IMR-90 (cell line): ENCODE measurements at regions not wholly inside any gene's neighbourhood (a gene's known extent, or its start where the extent isn't known, plus 50 kb on each side); places are given as distances from the start of the nearest gene placed in this dataset.

Experiments
- ATAC-seq: fragments of 200-7000 bp; cut with Tn5 transposase; 2 replicates; pipeline ENCODE4 v1.9.1; 2020; ENCODE audit warnings: low read depth, mild to moderate bottlenecking, moderate library complexity
- BruUV-seq: library from RNA; stranded (reverse); fragments of 400-500 nt; replicated peaks from 2 replicates; lab custom pipeline; 2021; lab: Mats Ljungman, UMichigan
- CTCF ChIA-PET: fragments of 300-600 bp; formaldehyde crosslinking; extraction: SDS; loops from one replicate; lab custom pipeline; 2021; ENCODE audit warnings: antibody characterized with exemption; lab: Yijun Ruan, JAX
- POLR2A ChIA-PET: fragments of 300-600 bp; sonication (Branson Sonifier 250); formaldehyde crosslinking; loops from one replicate; lab custom pipeline; 2022; ENCODE audit warnings: antibody characterized with exemption; ENCODE audit not compliant: unreplicated experiment; lab: Charles Lee
- DNase-seq: peaks from one replicate; pipeline ENCODE4 v3.0.0; 2013
- H2AFZ ChIP-seq: replicated peaks from 2 replicates; pipeline ENCODE3; 2013; ENCODE audit warnings: low read length, mild to moderate bottlenecking; ENCODE audit not compliant: poor library complexity
- H2AK5ac ChIP-seq: 2 replicates; pipeline ENCODE4 v1.6.1; 2013; ENCODE audit warnings: low read depth, low read length, inconsistent platforms
- H2AK9ac ChIP-seq: replicated peaks from 2 replicates; pipeline ENCODE3; 2013; ENCODE audit warnings: mild to moderate bottlenecking, low read depth, low read length, moderate library complexity; ENCODE audit not compliant: poor library complexity
- H2BK120ac ChIP-seq: 2 replicates; pipeline ENCODE4 v1.6.1; 2013; ENCODE audit warnings: low read depth, low read length, inconsistent platforms
- H2BK15ac ChIP-seq: 3 replicates; pipeline ENCODE4 v1.6.1; 2013; ENCODE audit warnings: low read depth, low read length, inconsistent platforms
- H2BK20ac ChIP-seq: 2 replicates; pipeline ENCODE4 v1.6.1; 2013; ENCODE audit warnings: low read depth, mild to moderate bottlenecking, inconsistent platforms, low read length, moderate library complexity
- H2BK5ac ChIP-seq: 2 replicates; pipeline ENCODE4 v1.6.1; 2013; ENCODE audit warnings: mild to moderate bottlenecking, low read depth, low read length, inconsistent platforms; ENCODE audit not compliant: poor library complexity, severe bottlenecking
- H3K14ac ChIP-seq: replicated peaks from 2 replicates; pipeline ENCODE4 v1.6.1; 2013; ENCODE audit warnings: low read depth, low read length, inconsistent platforms
- H3K18ac ChIP-seq: 2 replicates; pipeline ENCODE4 v1.6.1; 2013; ENCODE audit warnings: low read depth, low read length, control low read depth
- H3K23ac ChIP-seq: 2 replicates; pipeline ENCODE4 v1.6.1; 2013; ENCODE audit warnings: low read depth, low read length, inconsistent platforms
- H3K27ac ChIP-seq: 2 replicates; pipeline ENCODE4 v1.5.1; 2013; ENCODE audit warnings: mild to moderate bottlenecking, control low read depth, low read length; ENCODE audit not compliant: insufficient read depth
- H3K27me3 ChIP-seq: 2 replicates; pipeline ENCODE4 v1.6.1; 2013; ENCODE audit warnings: low read length; ENCODE audit not compliant: control insufficient read depth, insufficient read depth
- H3K36me3 ChIP-seq: 2 replicates; pipeline ENCODE4 v1.6.1; 2013; ENCODE audit warnings: low read length, mixed read lengths; ENCODE audit not compliant: control insufficient read depth, insufficient read depth
- H3K4ac ChIP-seq: 2 replicates; pipeline ENCODE4 v1.6.1; 2013; ENCODE audit warnings: low read depth, low read length, inconsistent platforms
- H3K4me1 ChIP-seq: 2 replicates; pipeline ENCODE4 v1.6.1; 2013; ENCODE audit warnings: low read length, mixed read lengths; ENCODE audit not compliant: control insufficient read depth, insufficient read depth
- H3K4me2 ChIP-seq: 2 replicates; pipeline ENCODE4 v1.6.1; 2013; ENCODE audit warnings: low read depth, mild to moderate bottlenecking, control low read depth, low read length, moderate library complexity
- H3K4me3 ChIP-seq: 2 replicates; pipeline ENCODE4 v1.5.1; 2013; ENCODE audit warnings: low read depth, mild to moderate bottlenecking, control low read depth, low read length, moderate library complexity; ENCODE audit not compliant: insufficient read depth
- H3K56ac ChIP-seq: 2 replicates; pipeline ENCODE4 v1.6.1; 2013; ENCODE audit warnings: low read length, inconsistent platforms; ENCODE audit not compliant: insufficient read depth; ENCODE audit errors: extremely low read depth
- H3K79me1 ChIP-seq, 2 experiments: 2 replicates each; pipeline ENCODE4 v1.6.1; 2013; ENCODE audit warnings: low read length in 2 of 2, inconsistent platforms in 1 of 2, low read depth in 1 of 2
- H3K9ac ChIP-seq: 2 replicates; pipeline ENCODE4 v1.6.1; 2013; ENCODE audit warnings: low read depth, low read length, control low read depth
- H3K9me1 ChIP-seq: 2 replicates; pipeline ENCODE4 v1.6.1; 2013; ENCODE audit warnings: low read length, inconsistent platforms; ENCODE audit not compliant: insufficient read depth
- H3K9me3 ChIP-seq: 2 replicates; pipeline ENCODE4 v1.6.1; 2013; ENCODE audit warnings: low read length; ENCODE audit not compliant: control insufficient read depth, insufficient read depth
- H4K20me1 ChIP-seq: 2 replicates; pipeline ENCODE4 v1.6.1; 2013; ENCODE audit warnings: low read length, inconsistent platforms; ENCODE audit not compliant: insufficient read depth
- H4K5ac ChIP-seq: 2 replicates; pipeline ENCODE4 v1.6.1; 2013; ENCODE audit warnings: mild to moderate bottlenecking, low read depth, low read length, control low read depth
- H4K8ac ChIP-seq, 2 experiments: 2 replicates each; pipeline ENCODE4 v1.6.1; 2013; ENCODE audit warnings: low read depth in 2 of 2, low read length in 2 of 2, control low read depth in 1 of 2, inconsistent platforms in 1 of 2
- H4K91ac ChIP-seq: 2 replicates; pipeline ENCODE4 v1.6.1; 2013; ENCODE audit warnings: low read depth, low read length, inconsistent platforms; ENCODE audit not compliant: insufficient read depth
- CEBPB ChIP-seq: IDR thresholded peaks from 2 replicates; pipeline ENCODE4 v1.6.1; 2012; ENCODE audit warnings: low read depth, low read length, improper control_type of control experiment
- MAFK ChIP-seq: IDR thresholded peaks from 2 replicates; pipeline ENCODE4 v1.6.1; 2012; ENCODE audit warnings: low read depth, low read length, improper control_type of control experiment
- WGBS, 2 experiments: methylation state at CpG; one replicate each; pipeline versions ENCODE4 v1.1.5 to v1.1.7; 2013; ENCODE audit warnings: missing lambda C conversion rate in 2 of 2; ENCODE audit not compliant: insufficient read length in 1 of 2; ENCODE audit errors: extremely low coverage in 2 of 2; 5-methylcytosine and 5-hydroxymethylcytosine counted together
- dilution Hi-C: fragments of 300-500 bp; cut with HindIII; formaldehyde crosslinking; loops from one replicate; pipeline ENCODE4 v1.14.3; 2018; ENCODE audit warnings: low sequenced_read_pairs; ENCODE audit not compliant: unreplicated experiment
- in situ Hi-C: fragments of 300-500 bp; cut with MboI; formaldehyde crosslinking; loops from 3 replicates; pipeline ENCODE4 v1.14.3; 2019; ENCODE audit warnings: low sequenced_read_pairs, inconsistent platforms, mixed read lengths
- intact Hi-C: fragments of 100-400 bp; cut with micrococcal nuclease; formaldehyde crosslinking; loops from 2 replicates; pipeline ENCODE4 v1.10.0; 2022

- 80% methylated on average over 1 of the region's 8 CpGs; no CpG with 5 or more reads in 1 of the 2 experiments for WGBS, 2 experiments
- no peak overlapping the region for H2BK120ac ChIP-seq
- dilution Hi-C loops = no loop called here
- no peak overlapping the region for H3K4me3 ChIP-seq
- H4K8ac ChIP-seq = no peak overlapping the region
- H3K9me1 ChIP-seq = no peaks in the 10 kb centered on the region
- in situ Hi-C loops = loop anchor here (10.0 kb wide), 1 partner anchor 332 kb away; no protein-coding TSS in a partner anchor
- H2AFZ ChIP-seq = no peak overlapping the region
- H3K23ac ChIP-seq = no peak overlapping the region
- H3K27me3 ChIP-seq = peaks cover 23% of the 10 kb centered on the region
- H2BK20ac ChIP-seq = no peak overlapping the region
- no peak overlapping the region for H2BK15ac ChIP-seq
- H4K20me1 ChIP-seq = no peaks in the 10 kb centered on the region
- no peak overlapping the region for H3K9ac ChIP-seq
- no peak overlapping the region for H2AK9ac ChIP-seq
- H3K79me1 ChIP-seq = no peaks in the 10 kb centered on the region
- H3K4me2 ChIP-seq = no peak overlapping the region
- no peak overlapping the region for H3K56ac ChIP-seq
- H3K18ac ChIP-seq = no peak overlapping the region
- H4K5ac ChIP-seq = no peak overlapping the region
- no peaks in the 10 kb centered on the region for H3K36me3 ChIP-seq
- H3K9me3 ChIP-seq = no peaks in the 10 kb centered on the region
- ATAC-seq (no peak), DNase-seq (no peak)
- ChIA-PET POLR2A (no interaction called here), CTCF (no interaction called here)
- BruUV-seq = no TSS peak
- H2AK5ac ChIP-seq = no peak overlapping the region
- no peaks in the 10 kb centered on the region; the same call in 1 of the 2 replicates for H3K4me1 ChIP-seq
- H2BK5ac ChIP-seq = no peak overlapping the region
- intact Hi-C loops = no loop called here
- H3K27ac ChIP-seq = no peak overlapping the region
- no peak overlapping the region for H3K14ac ChIP-seq
- H3K4ac ChIP-seq = no peak overlapping the region
- no peak for TF ChIP-seq MAFK
- TF ChIP-seq CEBPB = peak; percentile 29; the same call in 1 of the 2 replicates
- H4K91ac ChIP-seq = no peak overlapping the region
Observed at GRCh38 chr3:124572851-124573405, 157.3 kb upstream of the UMPS start.
